ENCODE measurements at regions not wholly inside any gene's neighbourhood (a gene's known extent, or its start where the extent isn't known, plus 50 kb on each side); places are given as distances from the start of the nearest gene placed in this dataset.

GRCh38 chr6:93183531-93183972 is 235.8 kb downstream of the EPHA7 start:
- TF ChIP-seq SMC3 (conservative IDR thresholded peaks at IDR 0.05; ENCODE audit: poor library complexity) (no peak), TAF1 (IDR thresholded peaks at IDR 0.05; ENCODE audit: low read depth) (no peak), CTCF (IDR thresholded peaks at IDR 0.05; ENCODE audit: poor library complexity, severe bottlenecking) (no peak), EP300 (conservative IDR thresholded peaks at IDR 0.05; ENCODE audit: poor library complexity, severe bottlenecking) (no peak), EZH2 (IDR thresholded peaks at IDR 0.05; ENCODE audit: borderline replicate concordance, insufficient read depth, low read length, poor library complexity, severe bottlenecking) (no peak), RAD21 (conservative IDR thresholded peaks at IDR 0.05) (no peak), REST (IDR thresholded peaks at IDR 0.05; ENCODE audit: borderline replicate concordance) (no peak), POLR2AphosphoS5 (IDR thresholded peaks at IDR 0.05) (no peak), MXI1 (conservative IDR thresholded peaks at IDR 0.05; ENCODE audit: poor library complexity, severe bottlenecking) (no peak)
- no peak overlapping the region for H2AFZ ChIP-seq (ENCODE audit: low read depth, low read length)

GRCh38 chr6:93182938-93183479 is 236.3 kb downstream of the EPHA7 start:
- Histone ChIP-seq H3K27ac (ENCODE audit: low read length) (no peak overlapping the region), H2AFZ (ENCODE audit: low read depth, low read length) (no peak overlapping the region), H3K79me2 (replicated peaks; ENCODE audit: insufficient read depth, low read length) (no peaks in the 10 kb centered on the region), H3K9ac (ENCODE audit: low read length) (no peak overlapping the region), H3K9me2 (ENCODE audit: insufficient read depth, low read length) (no peaks in the 10 kb centered on the region), H3K4me2 (ENCODE audit: low read length) (no peak overlapping the region), H3K27me3 (ENCODE audit: insufficient read depth, low read depth, low read length) (no peaks in the 10 kb centered on the region), H3F3A (ENCODE audit: insufficient read depth, low read length, poor library complexity, severe bottlenecking) (no peaks in the 10 kb centered on the region), H3K9me3 (ENCODE audit: low read length) (no peaks in the 10 kb centered on the region), H3K4me3 (ENCODE audit: low read length) (no peak overlapping the region), H4K20me1 (ENCODE audit: insufficient read depth) (no peaks in the 10 kb centered on the region), H3K36me3 (ENCODE audit: insufficient read depth, low read length) (no peaks in the 10 kb centered on the region)
- TF ChIP-seq POLR2AphosphoS5 (IDR thresholded peaks at IDR 0.05) (no peak), MXI1 (conservative IDR thresholded peaks at IDR 0.05; ENCODE audit: poor library complexity, severe bottlenecking) (no peak), EP300 (conservative IDR thresholded peaks at IDR 0.05; ENCODE audit: poor library complexity, severe bottlenecking) (no peak), CTCF (IDR thresholded peaks at IDR 0.05; ENCODE audit: poor library complexity, severe bottlenecking) (no peak), RAD21 (conservative IDR thresholded peaks at IDR 0.05) (no peak), REST (IDR thresholded peaks at IDR 0.05; ENCODE audit: borderline replicate concordance) (no peak), TAF1 (IDR thresholded peaks at IDR 0.05; ENCODE audit: low read depth) (no peak), EZH2 (IDR thresholded peaks at IDR 0.05; ENCODE audit: borderline replicate concordance, insufficient read depth, low read length, poor library complexity, severe bottlenecking) (no peak), SMC3 (conservative IDR thresholded peaks at IDR 0.05; ENCODE audit: poor library complexity) (no peak)

More at GRCh38 chr6:93183531-93183972, 235.8 kb downstream of the EPHA7 start:
- no peak overlapping the region for H3K4me3 ChIP-seq (ENCODE audit: low read length)
- H3K9me3 ChIP-seq (ENCODE audit: low read length): no peaks in the 10 kb centered on the region
- H3K27ac ChIP-seq (ENCODE audit: low read length): no peak overlapping the region
- no peaks in the 10 kb centered on the region for H3K27me3 ChIP-seq (ENCODE audit: insufficient read depth, low read depth, low read length)
- no peaks in the 10 kb centered on the region for H3K79me2 ChIP-seq (replicated peaks; ENCODE audit: insufficient read depth, low read length)
- no peaks in the 10 kb centered on the region for H3K9me2 ChIP-seq (ENCODE audit: insufficient read depth, low read length)
- no peaks in the 10 kb centered on the region for H3F3A ChIP-seq (ENCODE audit: insufficient read depth, low read length, poor library complexity, severe bottlenecking)
- H3K9ac ChIP-seq (ENCODE audit: low read length): no peak overlapping the region
- H3K4me2 ChIP-seq (ENCODE audit: low read length): no peak overlapping the region
- H4K20me1 ChIP-seq (ENCODE audit: insufficient read depth): no peaks in the 10 kb centered on the region
- H3K36me3 ChIP-seq (ENCODE audit: insufficient read depth, low read length): no peaks in the 10 kb centered on the region
